Activated T-helper 9 cell treated with anti-CD3 and anti-CD28 coated beads, Interleukin-2, amount 50 U/mL, for 16 hours (primary cell): ENCODE measurements at regions not wholly inside any gene's neighbourhood (a gene's known extent, or its start where the extent isn't known, plus 50 kb on each side); places are given as distances from the start of the nearest gene placed in this dataset.
"Not testable (repeated sequence)": the region's sequence is repeated elsewhere in the genome, so short reads cannot be mapped to it uniquely, and the experiment has no call there.

Source experiments
- DNase-seq: peaks from one replicate; pipeline ENCODE4 v3.0.0-alpha.2; 2020; ENCODE audit warnings: low read depth

- DNase-seq, result no peak
Observed at GRCh38 chr14:65834812-65835211, 422.3 kb downstream of the FUT8 start.

- no peak for DNase-seq
Observed at GRCh38 chr14:65835501-65835900, 423.0 kb downstream of the FUT8 start.

- no peak for DNase-seq
Observed at GRCh38 chr14:65838565-65838964, 426.0 kb downstream of the FUT8 start.

- no peak for DNase-seq
Observed at GRCh38 chr14:65840118-65840751, 427.7 kb downstream of the FUT8 start.

GRCh38 chr14:65840786-65841185 is 428.3 kb downstream of the FUT8 start:
- no peak for DNase-seq

- DNase-seq, result no peak
Observed at GRCh38 chr14:65846196-65846868, 433.8 kb downstream of the FUT8 start.

- DNase-seq, result peak; percentile 39
Observed at GRCh38 chr14:65847075-65847847, 434.7 kb downstream of the FUT8 start.

- not testable (repeated sequence) for DNase-seq
Observed at GRCh38 chr14:65847931-65848330, 435.4 kb downstream of the FUT8 start.

- DNase-seq, result no peak
Observed at GRCh38 chr14:65849091-65849490, 436.6 kb downstream of the FUT8 start.

- DNase-seq, result no peak
Observed at GRCh38 chr14:65849558-65849957, 437.0 kb downstream of the FUT8 start.

GRCh38 chr14:65850429-65851135 is 438.1 kb downstream of the FUT8 start:
- peak; percentile 47 for DNase-seq

- DNase-seq, result no peak
Observed at GRCh38 chr14:65852689-65853088, 440.2 kb downstream of the FUT8 start.

- DNase-seq, result no peak
Observed at GRCh38 chr14:65853407-65853955, 441.0 kb downstream of the FUT8 start.

- DNase-seq, result no peak
Observed at GRCh38 chr14:65854215-65854614, 441.7 kb downstream of the FUT8 start.

- no peak for DNase-seq
Observed at GRCh38 chr14:65860956-65861611, 448.6 kb downstream of the FUT8 start.

- DNase-seq, result no peak
Observed at GRCh38 chr14:65864549-65864948, 452.0 kb downstream of the FUT8 start.

- DNase-seq, result no peak
Observed at GRCh38 chr14:65864984-65865383, 452.5 kb downstream of the FUT8 start.

- no peak for DNase-seq
Observed at GRCh38 chr14:65866448-65866847, 453.9 kb downstream of the FUT8 start.

- no peak for DNase-seq
Observed at GRCh38 chr14:65866886-65867285, 454.4 kb downstream of the FUT8 start.

- no peak for DNase-seq
Observed at GRCh38 chr14:65867333-65867732, 454.8 kb downstream of the FUT8 start.

GRCh38 chr14:65872536-65872935 is 460.0 kb downstream of the FUT8 start:
- no peak for DNase-seq

GRCh38 chr14:65877166-65877565 is 464.6 kb downstream of the FUT8 start:
- no peak for DNase-seq
